RCC 7860 (cell line): ENCODE measurements at regions not wholly inside any gene's neighbourhood (a gene's known extent, or its start where the extent isn't known, plus 50 kb on each side); places are given as distances from the start of the nearest gene placed in this dataset.

Source experiments
- DNase-seq: peaks from one replicate; pipeline ENCODE4 v3.0.0-alpha.2; 2015; ENCODE audit warnings: low spot score
- FAIRE-seq: peaks from 2 replicates; lab custom pipeline; 2012; peaks lifted over from hg19 to GRCh38; lab: Jason Lieb, UNC

GRCh38 chr3:116980099-116980498 lies 270.5 kb downstream of the TUSC7 start:
- no peak for DNase-seq
- no peak for FAIRE-seq

DNA sequence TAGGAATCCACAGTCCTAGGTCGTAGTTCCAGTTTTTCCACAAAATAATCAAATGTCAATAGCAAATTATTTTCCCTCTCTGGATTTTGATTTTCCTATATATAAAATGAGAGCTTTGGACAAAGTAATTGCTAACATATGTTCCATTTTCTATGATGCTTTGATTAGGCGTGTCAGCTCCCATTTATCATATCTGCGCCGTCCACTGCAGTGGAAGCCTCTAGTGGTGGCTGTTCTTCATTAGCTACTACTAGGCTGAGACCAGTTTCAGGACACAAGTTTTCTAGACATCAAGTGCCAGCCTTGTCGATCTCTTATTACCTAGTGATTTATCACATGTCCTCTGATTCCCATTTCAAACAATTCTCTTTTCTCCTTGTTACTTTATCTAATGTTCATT lies 271.5 kb downstream of the TUSC7 start:
- no peak for FAIRE-seq
- DNase-seq, result no peak

GRCh38 chr3:116984301-116984700 lies 274.7 kb downstream of the TUSC7 start:
- FAIRE-seq (no peak), DNase-seq (no peak)

- FAIRE-seq (no peak), DNase-seq (no peak)
Observed at GRCh38 chr3:116994351-116994879, 284.8 kb downstream of the TUSC7 start.

DNA sequence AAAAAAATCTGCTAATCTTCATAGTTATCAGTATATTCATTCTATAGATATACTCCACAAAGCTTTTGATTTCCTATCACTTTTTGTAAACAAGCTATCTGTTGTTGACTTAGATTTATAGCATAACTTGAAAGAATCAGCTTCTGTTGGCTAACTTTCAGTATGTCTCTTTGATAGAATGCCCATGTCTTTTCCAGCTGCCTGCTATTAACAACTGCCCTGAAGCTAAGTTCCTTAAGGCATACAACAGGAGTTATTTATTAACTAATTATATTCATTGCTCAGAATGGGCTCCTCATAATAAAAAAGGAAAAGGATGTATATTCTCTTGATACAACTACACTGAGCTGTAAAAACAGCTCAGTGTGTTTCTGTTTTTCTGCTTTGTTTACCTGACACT lies 293.9 kb downstream of the TUSC7 start:
- FAIRE-seq (no peak), DNase-seq (no peak)

GRCh38 chr3:117005274-117005673 lies 295.7 kb downstream of the TUSC7 start:
- no peak for DNase-seq
- FAIRE-seq, result no peak

DNA sequence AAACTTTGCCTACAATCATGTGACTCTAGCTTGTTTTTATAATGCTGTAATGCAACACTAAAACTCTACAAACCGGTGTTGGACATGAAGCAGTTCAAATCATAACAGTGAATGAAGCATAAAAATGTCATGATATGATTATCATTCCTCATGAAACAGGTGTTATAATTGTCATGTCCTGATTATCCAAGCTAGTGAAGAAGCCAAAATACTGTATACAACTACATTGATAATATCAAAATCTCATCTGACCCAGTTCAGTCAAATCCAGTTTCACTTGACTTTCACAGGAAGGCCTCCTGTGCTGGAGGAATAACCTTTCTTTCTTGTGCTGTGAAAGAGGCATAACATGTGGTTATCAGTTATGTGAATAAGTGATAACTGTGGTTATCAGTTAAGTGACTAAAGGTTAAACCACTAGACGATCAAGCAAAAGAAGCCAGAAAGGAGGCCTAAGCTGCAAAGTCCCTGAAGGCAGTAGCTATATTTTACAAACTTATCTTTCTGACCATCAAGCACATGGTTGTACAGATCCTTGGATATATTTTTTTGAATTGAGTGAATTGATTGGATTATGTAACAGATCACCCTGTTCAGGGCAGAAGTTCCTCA lies 296.4 kb downstream of the TUSC7 start:
- DNase-seq (no peak), FAIRE-seq (no peak)

- FAIRE-seq, result no peak
- DNase-seq, result no peak
Observed at GRCh38 chr3:117010318-117010717, 300.7 kb downstream of the TUSC7 start.

- FAIRE-seq (no peak), DNase-seq (no peak)
Observed at GRCh38 chr3:117011687-117012250, 302.2 kb downstream of the TUSC7 start.

- no peak for DNase-seq
- FAIRE-seq, result no peak
Observed at GRCh38 chr3:117016378-117016777, 306.8 kb downstream of the TUSC7 start.

DNA sequence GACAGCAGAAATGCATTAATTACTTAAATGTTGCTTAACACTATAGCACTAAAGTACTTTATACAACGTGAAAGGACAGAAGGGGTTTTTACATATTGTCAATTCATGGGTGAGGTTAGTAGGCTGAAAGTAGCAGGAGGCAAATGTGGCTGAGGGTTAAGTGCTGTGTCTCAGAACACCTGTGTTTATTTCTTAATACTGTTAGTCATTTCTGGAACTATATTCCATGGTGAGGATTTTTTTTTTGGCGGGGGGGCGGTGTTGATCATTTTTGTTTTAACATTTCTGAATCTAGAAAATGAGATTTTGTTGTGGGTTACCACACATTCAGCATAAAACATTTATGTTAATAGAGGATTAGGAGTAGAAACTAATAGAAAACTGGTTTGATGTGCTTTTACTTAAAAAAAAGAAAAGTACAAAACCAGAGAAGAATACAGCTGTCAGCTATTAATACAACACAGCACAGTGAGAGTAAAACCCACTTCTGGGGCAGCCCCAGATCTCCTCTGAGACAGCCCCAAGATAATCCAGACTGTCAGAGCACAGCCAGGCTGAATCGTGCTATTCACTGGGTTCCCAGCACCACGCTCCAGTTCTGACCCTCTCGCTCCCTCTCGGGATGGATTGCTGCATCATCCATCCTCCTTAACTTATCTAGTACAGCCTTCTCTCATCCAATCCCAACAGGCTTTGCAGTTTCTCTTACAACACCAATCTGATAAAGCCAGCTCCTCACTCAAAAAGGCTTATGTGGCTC lies 307.7 kb downstream of the TUSC7 start:
- DNase-seq (no peak), FAIRE-seq (no peak)

- no peak for DNase-seq
- FAIRE-seq, result no peak
Observed at GRCh38 chr3:117018655-117019054, 309.1 kb downstream of the TUSC7 start.

- DNase-seq, result peak; percentile 35
- no peak for FAIRE-seq
Observed at GRCh38 chr3:117019082-117019713, 309.6 kb downstream of the TUSC7 start.

GRCh38 chr3:117026401-117026800 lies 316.8 kb downstream of the TUSC7 start:
- DNase-seq (no peak), FAIRE-seq (no peak)

GRCh38 chr3:117035745-117036144 lies 326.2 kb downstream of the TUSC7 start:
- DNase-seq, result no peak
- no peak for FAIRE-seq

- DNase-seq (no peak), FAIRE-seq (no peak)
Observed at GRCh38 chr3:117036259-117036799, 326.8 kb downstream of the TUSC7 start.

- FAIRE-seq, result no peak
Observed at GRCh38 chr3:117045143-117045542, 335.6 kb downstream of the TUSC7 start.

GRCh38 chr3:117047951-117048705 lies 338.5 kb downstream of the TUSC7 start:
- FAIRE-seq (no peak), DNase-seq (no peak)

More at GRCh38 chr3:117045143-117045542, 335.6 kb downstream of the TUSC7 start:
- DNase-seq, result no peak

DNA sequence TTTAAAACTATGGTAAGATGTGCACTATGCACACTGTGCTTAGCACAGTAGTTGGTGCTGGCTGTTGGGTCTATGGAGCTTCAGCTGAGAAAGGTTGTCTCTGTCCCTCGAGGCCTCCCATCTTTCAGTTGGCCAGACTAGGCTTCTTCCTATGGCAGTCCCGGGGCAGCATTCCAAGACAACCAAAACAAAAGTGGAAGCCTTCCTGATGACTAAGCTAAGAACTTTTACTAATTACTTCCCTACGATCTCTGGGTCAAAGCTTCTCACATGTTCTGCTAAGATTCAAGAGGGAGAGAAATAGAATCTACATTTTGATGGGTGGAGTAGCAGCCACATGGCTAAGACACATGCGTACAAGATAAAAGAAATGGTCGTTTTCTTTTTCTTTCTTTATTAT lies 342.8 kb downstream of the TUSC7 start:
- DNase-seq, result no peak
- no peak for FAIRE-seq

- no peak for DNase-seq
- FAIRE-seq, result no peak
Observed at GRCh38 chr3:117054556-117054955, 345.0 kb downstream of the TUSC7 start.
